WTC11 (cell line): ENCODE measurements at regions not wholly inside any gene's neighbourhood (a gene's known extent, or its start where the extent isn't known, plus 50 kb on each side); places are given as distances from the start of the nearest gene placed in this dataset.

ENCODE experiments used
- ATAC-seq: fragments of 200-7000 bp; cut with Tn5 transposase; 2 replicates; pipeline ENCODE4 v1.10.0; 2021; ENCODE audit warnings: mild to moderate bottlenecking, moderate library complexity
- CTCF ChIA-PET: fragments of 300-600 bp; sonication (Branson Sonifier 250); formaldehyde crosslinking; loops from one replicate; lab custom pipeline; 2021; ENCODE audit warnings: antibody characterized with exemption; lab: Charles Lee
- POLR2A ChIA-PET: fragments of 350-600 bp; sonication (Branson Sonifier 250); formaldehyde crosslinking; loops from one replicate; lab custom pipeline; 2021; ENCODE audit warnings: antibody characterized with exemption; lab: Charles Lee
- DNase-seq: peaks from one replicate; pipeline ENCODE4 v3.0.0; 2021; ENCODE audit warnings: low spot score
- H3K27ac Mint-ChIP-seq: 2 replicates; pipeline ENCODE4 v1.8.0; 2021; ENCODE audit warnings: mixed read lengths
- H3K27me3 Mint-ChIP-seq: 2 replicates; pipeline ENCODE4 v1.8.0; 2021; ENCODE audit warnings: low read depth, mild to moderate bottlenecking, moderate library complexity, mixed read lengths
- H3K36me3 Mint-ChIP-seq: 2 replicates; pipeline ENCODE4 v1.8.0; 2021; ENCODE audit warnings: mixed read lengths
- H3K4me1 Mint-ChIP-seq: 2 replicates; pipeline ENCODE4 v1.8.0; 2022; ENCODE audit warnings: mixed read lengths
- H3K4me3 Mint-ChIP-seq: 2 replicates; pipeline ENCODE4 v1.8.0; 2021; ENCODE audit warnings: mild to moderate bottlenecking, moderate library complexity, mixed read lengths
- H3K9me3 Mint-ChIP-seq: 2 replicates; pipeline ENCODE4 v1.8.0; 2021; ENCODE audit warnings: mixed read lengths
- ARID4B ChIP-seq: sonication (generic); formaldehyde crosslinking; IDR thresholded peaks from 2 replicates; pipeline ENCODE4 v1.8.0; 2023; ENCODE audit warnings: missing genetic modification reagents, mild to moderate bottlenecking, borderline replicate concordance
- ATF6 ChIP-seq: sonication (generic); formaldehyde crosslinking; IDR thresholded peaks from 2 replicates; pipeline ENCODE4 v1.8.1; 2023; ENCODE audit warnings: mild to moderate bottlenecking, missing genetic modification reagents
- CDX4 ChIP-seq: fragments of 250-450 bp; sonication (Bioruptor Pico); IDR thresholded peaks from 2 replicates; pipeline ENCODE4 v1.9.0; 2021; ENCODE audit warnings: moderate library complexity, mild to moderate bottlenecking, inconsistent platforms, borderline replicate concordance
- ETV6 ChIP-seq: sonication (generic); formaldehyde crosslinking; IDR thresholded peaks from 2 replicates; pipeline ENCODE4 v1.8.1; 2022; ENCODE audit warnings: mild to moderate bottlenecking, missing genetic modification reagents
- HMGA2 ChIP-seq: fragments of 250-450 bp; sonication (Bioruptor Pico); IDR thresholded peaks from 2 replicates; pipeline ENCODE4 v1.4.0; 2021; ENCODE audit warnings: mild to moderate bottlenecking, moderate library complexity
- KAT7 ChIP-seq: sonication (generic); formaldehyde crosslinking; IDR thresholded peaks from 2 replicates; pipeline ENCODE4 v1.8.1; 2023; ENCODE audit warnings: missing genetic modification reagents, mild to moderate bottlenecking, borderline replicate concordance
- MYBL2 ChIP-seq: sonication (generic); formaldehyde crosslinking; IDR thresholded peaks from 2 replicates; pipeline ENCODE4 v1.8.1; 2023; ENCODE audit warnings: mild to moderate bottlenecking, moderate library complexity, missing genetic modification reagents
- NFATC4 ChIP-seq: fragments of 250-450 bp; sonication (Bioruptor Pico); IDR thresholded peaks from 2 replicates; pipeline ENCODE4 v1.9.0; 2021; ENCODE audit warnings: mild to moderate bottlenecking
- NFYB ChIP-seq: sonication (generic); formaldehyde crosslinking; conservative IDR thresholded peaks from 2 replicates; pipeline ENCODE4 v1.8.0; 2022; ENCODE audit warnings: low read depth, missing genetic modification reagents
- OVOL2 ChIP-seq: fragments of 250-450 bp; sonication (Bioruptor Pico); IDR thresholded peaks from 2 replicates; pipeline ENCODE4 v1.9.0; 2021; ENCODE audit warnings: mild to moderate bottlenecking, borderline replicate concordance
- PRDM15 ChIP-seq: sonication (generic); formaldehyde crosslinking; IDR thresholded peaks from 2 replicates; pipeline ENCODE4 v1.8.0; 2022; ENCODE audit warnings: missing genetic modification reagents
- PRRX2 ChIP-seq: fragments of 250-450 bp; sonication (Bioruptor Pico); IDR thresholded peaks from 2 replicates; pipeline ENCODE4 v1.8.0; 2021; ENCODE audit warnings: mild to moderate bottlenecking
- SMAD4 ChIP-seq: sonication (generic); formaldehyde crosslinking; IDR thresholded peaks from 2 replicates; pipeline ENCODE4 v1.8.0; 2022; ENCODE audit warnings: mild to moderate bottlenecking, missing genetic modification reagents
- USF1 ChIP-seq: sonication (generic); formaldehyde crosslinking; IDR thresholded peaks from 2 replicates; pipeline ENCODE4 v1.8.0; 2022; ENCODE audit warnings: mild to moderate bottlenecking, missing genetic modification reagents
- ZMAT4 ChIP-seq: fragments of 250-450 bp; sonication (Bioruptor Pico); IDR thresholded peaks from 2 replicates; pipeline ENCODE4 v1.9.0; 2021; ENCODE audit warnings: mild to moderate bottlenecking
- ZNF396 ChIP-seq: fragments of 250-450 bp; sonication (Bioruptor Pico); IDR thresholded peaks from 2 replicates; pipeline ENCODE4 v1.8.0; 2021; ENCODE audit warnings: mild to moderate bottlenecking, moderate library complexity, borderline replicate concordance
- ZNF423 ChIP-seq: fragments of 250-450 bp; sonication (Bioruptor Pico); IDR thresholded peaks from 2 replicates; pipeline ENCODE4 v2.1.2; 2022; ENCODE audit warnings: mild to moderate bottlenecking, moderate library complexity

- H3K4me1 Mint-ChIP-seq = peaks cover 4% of the 10 kb centered on the region
- no peak overlapping the region for H3K4me3 Mint-ChIP-seq
- TF ChIP-seq KAT7 = no peak
- TF ChIP-seq NFYB (CRISPR knock-in tag) = no peak
- no peak for TF ChIP-seq HMGA2 (CRISPR knock-in tag)
- TF ChIP-seq CDX4 (CRISPR knock-in tag) = no peak
- TF ChIP-seq ETV6 (CRISPR knock-in tag) = no peak
- TF ChIP-seq USF1 (CRISPR knock-in tag) = no peak
- no peak for TF ChIP-seq ZNF423 (CRISPR knock-in tag)
- no peak for TF ChIP-seq ZNF396 (CRISPR knock-in tag)
- TF ChIP-seq NFATC4 (CRISPR knock-in tag) = no peak
- no peak for TF ChIP-seq PRDM15 (CRISPR knock-in tag)
- no peak for TF ChIP-seq ATF6 (CRISPR knock-in tag)
- no peak for TF ChIP-seq SMAD4 (CRISPR knock-in tag)
- TF ChIP-seq ZMAT4 (CRISPR knock-in tag) = no peak
- TF ChIP-seq PRRX2 = no peak
- TF ChIP-seq OVOL2 (CRISPR knock-in tag) = no peak
- TF ChIP-seq MYBL2 (CRISPR knock-in tag) = no peak
- no peak for TF ChIP-seq ARID4B
- no peaks in the 10 kb centered on the region for H3K9me3 Mint-ChIP-seq
- H3K27ac Mint-ChIP-seq = no peak overlapping the region
- no peak for DNase-seq
- ChIA-PET CTCF (interaction anchor here (1.0 kb wide), 1 partner anchor 271 kb away, joined by 3 read pairs; no protein-coding TSS in a partner anchor), POLR2A (no interaction called here)
- H3K27me3 Mint-ChIP-seq = 0 out of 2 replicates have a peak, but pooled peaks cover 2% of the 10 kb centered on the region
- ATAC-seq = no peak
- H3K36me3 Mint-ChIP-seq = no peaks in the 10 kb centered on the region
Observed at GRCh38 chr2:187851955-187852561, 297.8 kb upstream of the TFPI start.
